Stimulated activated CD4-positive, alpha-beta T cell treated with anti-CD3 and anti-CD28 coated beads, Interleukin-1b, Interleukin-23, amount 100 ng/mL, for 1 hour (primary cell): ENCODE measurements at regions not wholly inside any gene's neighbourhood (a gene's known extent, or its start where the extent isn't known, plus 50 kb on each side); places are given as distances from the start of the nearest gene placed in this dataset.
"Not testable (repeated sequence)": the region's sequence is repeated elsewhere in the genome, so short reads cannot be mapped to it uniquely, and the experiment has no call there.

Source experiments
- DNase-seq, 2 donors: peaks; one replicate each; pipeline ENCODE4 v3.0.0-alpha.2; 2020; ENCODE audit warnings: low read depth in 2 of 2

GRCh38 chr9:109975574-109976295, 195.7 kb downstream of the PALM2AKAP2 start:
- DNase-seq, result no peak

- DNase-seq, result no peak
Measured at GRCh38 chr9:109976303-109976702, 196.3 kb downstream of the PALM2AKAP2 start.

- DNase-seq, result no peak
Measured at GRCh38 chr9:109977521-109977920, 197.5 kb downstream of the PALM2AKAP2 start.

- no peak for DNase-seq
Measured at GRCh38 chr9:109981091-109981490, 201.1 kb downstream of the PALM2AKAP2 start.

GRCh38 chr9:109986521-109986991, 206.6 kb downstream of the PALM2AKAP2 start:
- DNase-seq, result no peak

GRCh38 chr9:109989296-109989695, 209.3 kb downstream of the PALM2AKAP2 start:
- DNase-seq, result no peak

- DNase-seq, result no peak
Measured at GRCh38 chr9:109990541-109990940, 210.5 kb downstream of the PALM2AKAP2 start.

GRCh38 chr9:109992293-109992692, 212.3 kb downstream of the PALM2AKAP2 start:
- no peak for DNase-seq

- DNase-seq, result no peak
Measured at GRCh38 chr9:109993250-109993978, 213.4 kb downstream of the PALM2AKAP2 start.

GRCh38 chr9:109994141-109994540, 213.8 kb downstream of the C9orf152 start:
- DNase-seq, result no peak

- no peak for DNase-seq
Measured at GRCh38 chr9:109996936-109997580, 210.9 kb downstream of the C9orf152 start.

- no peak for DNase-seq
Measured at GRCh38 chr9:109997682-109998081, 210.3 kb downstream of the C9orf152 start.

GRCh38 chr9:110005521-110005920, 202.4 kb downstream of the C9orf152 start:
- DNase-seq, result not testable (repeated sequence)

- no peak for DNase-seq
Measured at GRCh38 chr9:110006657-110007056, 201.3 kb downstream of the C9orf152 start.

GRCh38 chr9:110007477-110008270, 200.3 kb downstream of the C9orf152 start:
- no peak for DNase-seq

GRCh38 chr9:110008663-110009062, 199.3 kb downstream of the C9orf152 start:
- DNase-seq, result no peak

- DNase-seq, result no peak
Measured at GRCh38 chr9:110011628-110012320, 196.2 kb downstream of the C9orf152 start.

- no peak for DNase-seq
Measured at GRCh38 chr9:110013064-110013463, 194.9 kb downstream of the C9orf152 start.

GRCh38 chr9:110015759-110016158, 192.2 kb downstream of the C9orf152 start:
- no peak for DNase-seq

- DNase-seq, result no peak
Measured at GRCh38 chr9:110016340-110016739, 191.6 kb downstream of the C9orf152 start.

GRCh38 chr9:110020216-110020615, 187.7 kb downstream of the C9orf152 start:
- not testable (repeated sequence) for DNase-seq
